Tibial artery (tissue), 4 donors: ENCODE measurements at regions not wholly inside any gene's neighbourhood (a gene's known extent, or its start where the extent isn't known, plus 50 kb on each side); places are given as distances from the start of the nearest gene placed in this dataset.

ENCODE experiments used
- DNase-seq, 2 donors: peaks; one replicate each; pipeline ENCODE4 v3.0.0-alpha.2; 2019
- H3K27ac ChIP-seq, 2 donors: fragments of 200-600 bp; sonication (generic) in 1 of 2; 1 replicate in 1 of 2; 2 replicates in 1 of 2; pipeline ENCODE4 v1.5.1; 2018 to 2019; ENCODE audit warnings: mild to moderate bottlenecking in 1 of 2
- H3K27me3 ChIP-seq, 2 donors: fragments of 200-600 bp; sonication (generic) in 1 of 2; one replicate each; pipeline versions ENCODE4 v1.5.1 to v1.6.0; 2016 to 2019
- H3K36me3 ChIP-seq, 3 donors: fragments of 200-600 bp; sonication (generic) in 2 of 3; one replicate each; pipeline ENCODE4 v1.5.1; 2016 to 2019; ENCODE audit warnings: mild to moderate bottlenecking in 2 of 3
- H3K4me1 ChIP-seq, 4 donors: fragments of 200-600 bp; sonication (generic) in 2 of 4; 1 replicate in 3 of 4; 2 replicates in 1 of 4; pipeline ENCODE4 v1.5.1; 2016 to 2019
- H3K4me3 ChIP-seq, 2 donors: fragments of 200-600 bp; sonication (generic) in 1 of 2; 1 replicate in 1 of 2; 2 replicates in 1 of 2; pipeline ENCODE4 v1.5.1; 2018 to 2019; ENCODE audit warnings: mild to moderate bottlenecking in 2 of 2
- H3K9me3 ChIP-seq, 3 donors: fragments of 200-600 bp; sonication (generic) in 1 of 3; one replicate each; pipeline ENCODE4 v1.5.1; 2016 to 2019
- intact Hi-C: fragments of 100-400 bp; cut with DNase I; formaldehyde crosslinking; loops from one replicate; pipeline ENCODE4 v1.15.0; 2023; ENCODE audit warnings: low total_unique reads
- TF ChIP-seq, protein P1 (sequence below), 2 experiments: fragments of 200-600 bp in 1 of 2; fragments of 450-650 bp in 1 of 2; IDR thresholded peaks; one replicate each; pipeline ENCODE4 v1.5.1; 2017 to 2019; ENCODE audit warnings: antibody characterized with exemption in 2 of 2, mild to moderate bottlenecking in 1 of 2, moderate library complexity in 1 of 2

DNA sequence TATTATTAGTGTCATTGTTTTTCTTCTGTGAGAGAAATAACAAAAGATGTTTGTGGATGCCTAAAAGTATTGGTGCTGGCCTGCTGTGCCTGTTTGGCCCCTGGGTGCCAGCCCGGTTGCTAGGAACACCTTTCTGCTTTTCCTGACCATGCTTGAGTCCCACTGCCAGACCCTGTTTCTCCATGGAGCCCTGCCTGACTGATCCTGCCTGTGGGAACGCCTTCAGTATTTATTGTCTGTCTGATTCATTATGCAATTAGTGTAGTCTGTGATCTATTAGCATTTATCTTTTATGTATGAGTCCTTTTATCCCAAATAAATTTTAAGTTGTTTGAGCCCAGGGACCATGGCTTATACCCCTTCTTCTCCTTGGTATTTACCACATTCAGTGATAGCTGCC is 98.6 kb upstream of the MPPED2 start:
- Histone ChIP-seq H3K4me1 (no peaks in the 10 kb centered on the region), H3K4me3 (no peak overlapping the region), H3K27ac (no peak overlapping the region), H3K36me3 (no peaks in the 10 kb centered on the region), H3K9me3 (no peaks in the 10 kb centered on the region), H3K27me3 (no peaks in the 10 kb centered on the region)
- intact Hi-C loops, result no loop called here
- TF ChIP-seq, protein P1, sequence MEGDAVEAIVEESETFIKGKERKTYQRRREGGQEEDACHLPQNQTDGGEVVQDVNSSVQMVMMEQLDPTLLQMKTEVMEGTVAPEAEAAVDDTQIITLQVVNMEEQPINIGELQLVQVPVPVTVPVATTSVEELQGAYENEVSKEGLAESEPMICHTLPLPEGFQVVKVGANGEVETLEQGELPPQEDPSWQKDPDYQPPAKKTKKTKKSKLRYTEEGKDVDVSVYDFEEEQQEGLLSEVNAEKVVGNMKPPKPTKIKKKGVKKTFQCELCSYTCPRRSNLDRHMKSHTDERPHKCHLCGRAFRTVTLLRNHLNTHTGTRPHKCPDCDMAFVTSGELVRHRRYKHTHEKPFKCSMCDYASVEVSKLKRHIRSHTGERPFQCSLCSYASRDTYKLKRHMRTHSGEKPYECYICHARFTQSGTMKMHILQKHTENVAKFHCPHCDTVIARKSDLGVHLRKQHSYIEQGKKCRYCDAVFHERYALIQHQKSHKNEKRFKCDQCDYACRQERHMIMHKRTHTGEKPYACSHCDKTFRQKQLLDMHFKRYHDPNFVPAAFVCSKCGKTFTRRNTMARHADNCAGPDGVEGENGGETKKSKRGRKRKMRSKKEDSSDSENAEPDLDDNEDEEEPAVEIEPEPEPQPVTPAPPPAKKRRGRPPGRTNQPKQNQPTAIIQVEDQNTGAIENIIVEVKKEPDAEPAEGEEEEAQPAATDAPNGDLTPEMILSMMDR (IDR thresholded peaks at IDR 0.05), result no peak
- DNase-seq, result no peak

DNA sequence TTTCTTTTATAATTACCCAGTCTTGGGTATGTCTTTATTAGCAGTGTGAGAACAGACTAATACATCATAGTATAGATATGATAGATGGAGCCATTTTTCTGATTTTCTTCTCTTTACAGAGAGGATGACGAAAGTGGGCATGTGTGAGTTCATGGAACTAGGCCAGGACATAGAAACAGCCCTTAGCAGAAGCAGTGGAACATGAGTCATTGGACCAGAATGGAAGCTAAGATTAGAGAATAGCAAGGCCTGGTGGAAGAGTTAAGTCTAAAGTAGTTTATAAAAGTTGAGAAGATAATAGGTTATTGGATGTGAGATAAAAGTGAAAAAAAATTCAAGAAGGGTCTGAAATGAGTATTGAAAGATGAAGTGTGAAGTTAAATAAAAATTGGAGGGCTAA is 97.0 kb upstream of the MPPED2 start:
- Histone ChIP-seq H3K9me3 (no peaks in the 10 kb centered on the region), H3K4me3 (no peak overlapping the region), H3K27me3 (no peaks in the 10 kb centered on the region), H3K4me1 (no peaks in the 10 kb centered on the region), H3K27ac (no peak overlapping the region), H3K36me3 (no peaks in the 10 kb centered on the region)
- DNase-seq, result no peak
- intact Hi-C loops, result no loop called here
- TF ChIP-seq, protein P1 (IDR thresholded peaks at IDR 0.05), result no peak

DNA sequence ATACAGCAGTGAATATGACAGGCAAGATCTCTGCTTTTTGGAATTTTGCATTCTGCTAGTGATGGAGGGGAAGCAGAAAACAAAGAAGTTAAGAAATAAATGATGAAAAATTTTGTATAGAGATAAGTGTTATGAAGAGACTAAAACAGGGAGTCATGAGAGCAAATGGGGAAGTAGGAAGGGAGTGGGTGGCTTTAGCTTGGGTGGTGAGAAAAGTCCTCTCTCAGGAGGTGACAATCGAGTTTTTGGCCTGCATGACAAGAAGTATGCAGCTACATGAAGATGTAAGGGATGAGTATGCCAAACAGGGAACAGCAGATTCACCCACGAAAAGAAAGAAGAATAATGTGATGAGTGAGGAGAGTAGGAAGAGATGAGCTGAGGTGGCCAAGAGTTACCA is 80.7 kb upstream of the MPPED2 start:
- Histone ChIP-seq H3K36me3 (no peaks in the 10 kb centered on the region), H3K4me1 (no peaks in the 10 kb centered on the region), H3K27ac (no peak overlapping the region), H3K9me3 (peaks cover 0 to 6% (median 0%) of the 10 kb centered on the region in 3 donors), H3K4me3 (no peak overlapping the region), H3K27me3 (no peaks in the 10 kb centered on the region)
- TF ChIP-seq, protein P1 (IDR thresholded peaks at IDR 0.05), result no peak
- intact Hi-C loops, result no loop called here
- DNase-seq, result no peak

DNA sequence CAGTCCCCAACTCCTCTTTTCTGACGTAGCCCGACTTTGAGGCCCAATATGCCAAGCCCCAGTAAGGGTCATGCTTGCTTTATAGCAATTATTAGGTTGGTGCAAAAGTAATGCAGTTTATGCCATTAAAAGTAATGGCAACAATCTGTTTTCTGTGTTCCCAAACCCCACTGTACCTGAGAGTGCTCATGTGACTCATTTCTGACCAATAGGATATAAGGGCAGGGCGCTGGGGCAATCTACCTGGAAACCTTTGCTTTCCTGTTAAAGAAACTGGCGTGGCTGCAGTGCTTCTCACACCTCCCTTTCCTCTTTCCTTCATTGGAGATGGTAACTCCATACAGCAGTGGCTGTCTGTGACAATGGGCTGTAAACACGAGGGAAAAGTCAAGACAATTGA is 78.9 kb upstream of the MPPED2 start:
- peaks cover 0 to 6% (median 0%) of the 10 kb centered on the region in 3 donors for H3K9me3 ChIP-seq
- intact Hi-C loops, result no loop called here
- H3K27me3 ChIP-seq, result no peaks in the 10 kb centered on the region
- TF ChIP-seq, protein P1 (IDR thresholded peaks at IDR 0.05), result no peak
- no peaks in the 10 kb centered on the region for H3K36me3 ChIP-seq
- no peaks in the 10 kb centered on the region for H3K4me1 ChIP-seq
- H3K4me3 ChIP-seq, result no peak overlapping the region
- DNase-seq, result no peak
- H3K27ac ChIP-seq, result no peak overlapping the region

DNA sequence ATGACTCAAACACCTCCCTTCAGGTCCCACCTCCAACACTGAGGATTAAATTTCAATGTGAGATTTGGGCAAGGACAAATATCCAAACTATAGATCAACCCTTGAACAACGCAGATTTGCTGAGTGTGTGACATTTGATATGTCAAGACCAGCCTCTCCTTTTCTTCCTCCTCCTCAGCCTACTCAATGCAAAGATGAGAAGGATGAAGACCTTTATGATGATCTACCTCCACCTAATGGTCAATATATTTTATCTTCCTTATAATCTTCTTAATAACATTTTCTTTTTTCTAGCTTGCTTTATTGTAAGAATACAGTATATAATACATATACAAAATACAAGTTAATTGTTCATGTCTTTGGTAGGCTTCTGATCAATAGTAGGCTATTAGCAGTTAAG is 67.5 kb upstream of the MPPED2 start:
- H3K27me3 ChIP-seq, result no peaks in the 10 kb centered on the region
- H3K9me3 ChIP-seq, result no peaks in the 10 kb centered on the region
- H3K4me3 ChIP-seq, result no peak overlapping the region
- intact Hi-C loops, result no loop called here
- H3K4me1 ChIP-seq, result no peaks in the 10 kb centered on the region
- H3K36me3 ChIP-seq, result no peaks in the 10 kb centered on the region
- H3K27ac ChIP-seq, result no peak overlapping the region
- TF ChIP-seq, protein P1 (IDR thresholded peaks at IDR 0.05), result no peak
- DNase-seq, result no peak

DNA sequence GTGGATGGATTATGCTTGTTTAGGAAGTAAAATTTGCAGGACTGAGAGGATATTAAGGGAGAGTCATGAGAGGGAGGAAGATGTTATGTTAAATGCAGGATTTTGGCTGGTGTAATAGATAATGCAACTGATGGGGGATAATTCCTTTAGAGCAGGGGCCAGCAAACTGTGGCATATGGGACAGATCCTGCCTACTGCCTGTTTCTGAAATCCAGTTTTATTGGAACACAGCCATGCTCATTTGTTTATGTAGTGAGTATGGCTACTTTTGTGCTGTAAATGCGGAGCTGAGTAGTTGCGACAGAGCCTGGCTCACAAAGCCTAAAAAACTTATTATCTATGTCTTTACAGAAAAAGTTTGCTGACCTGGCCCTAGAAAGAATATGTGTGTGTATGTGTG is 66.6 kb upstream of the MPPED2 start:
- no peak for DNase-seq
- Histone ChIP-seq H3K9me3 (no peaks in the 10 kb centered on the region), H3K36me3 (no peaks in the 10 kb centered on the region), H3K27me3 (no peaks in the 10 kb centered on the region), H3K4me3 (no peak overlapping the region), H3K4me1 (no peaks in the 10 kb centered on the region), H3K27ac (no peak overlapping the region)
- intact Hi-C loops, result no loop called here
- TF ChIP-seq, protein P1 (IDR thresholded peaks at IDR 0.05), result no peak
